IPS-15b (cell line): ENCODE measurements at regions not wholly inside any gene's neighbourhood (a gene's known extent, or its start where the extent isn't known, plus 50 kb on each side); places are given as distances from the start of the nearest gene placed in this dataset.

ENCODE experiments used
- H3K27me3 ChIP-seq: one replicate; pipeline ENCODE4 v1.6.1; 2013; ENCODE audit warnings: low read length; ENCODE audit not compliant: control insufficient read depth, insufficient read depth
- H3K36me3 ChIP-seq: one replicate; pipeline ENCODE4 v1.6.1; 2013; ENCODE audit warnings: low read length; ENCODE audit not compliant: control insufficient read depth, insufficient read depth
- H3K4me1 ChIP-seq: one replicate; pipeline ENCODE4 v1.6.1; 2013; ENCODE audit warnings: mild to moderate bottlenecking, low read length; ENCODE audit not compliant: control insufficient read depth, insufficient read depth
- H3K4me3 ChIP-seq: one replicate; pipeline ENCODE4 v1.5.1; 2013; ENCODE audit warnings: low read depth, low read length
- H3K9ac ChIP-seq: one replicate; pipeline ENCODE4 v1.6.1; 2013; ENCODE audit warnings: low read depth, mild to moderate bottlenecking, low read length
- H3K9me3 ChIP-seq: one replicate; pipeline ENCODE4 v1.6.1; 2013; ENCODE audit warnings: mild to moderate bottlenecking, low read length; ENCODE audit not compliant: control insufficient read depth, insufficient read depth

DNA sequence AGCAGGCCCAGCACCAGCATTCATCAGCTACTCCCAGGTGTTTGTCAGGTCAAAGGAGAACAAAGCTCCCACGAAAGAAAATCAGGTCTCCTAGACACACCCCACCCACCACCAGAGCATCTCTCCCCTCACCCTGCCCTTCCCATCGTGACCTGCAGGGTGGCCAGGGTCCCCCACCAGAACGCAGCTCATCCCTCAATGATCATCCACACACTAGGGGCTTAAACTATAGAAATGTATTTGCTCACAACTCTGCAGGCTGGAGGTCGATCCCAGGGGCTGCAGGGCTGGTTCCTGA, 97.4 kb downstream of the RIPK4 start:
- no peaks in the 10 kb centered on the region for H3K36me3 ChIP-seq
- H3K27me3 ChIP-seq, result no peaks in the 10 kb centered on the region

DNA sequence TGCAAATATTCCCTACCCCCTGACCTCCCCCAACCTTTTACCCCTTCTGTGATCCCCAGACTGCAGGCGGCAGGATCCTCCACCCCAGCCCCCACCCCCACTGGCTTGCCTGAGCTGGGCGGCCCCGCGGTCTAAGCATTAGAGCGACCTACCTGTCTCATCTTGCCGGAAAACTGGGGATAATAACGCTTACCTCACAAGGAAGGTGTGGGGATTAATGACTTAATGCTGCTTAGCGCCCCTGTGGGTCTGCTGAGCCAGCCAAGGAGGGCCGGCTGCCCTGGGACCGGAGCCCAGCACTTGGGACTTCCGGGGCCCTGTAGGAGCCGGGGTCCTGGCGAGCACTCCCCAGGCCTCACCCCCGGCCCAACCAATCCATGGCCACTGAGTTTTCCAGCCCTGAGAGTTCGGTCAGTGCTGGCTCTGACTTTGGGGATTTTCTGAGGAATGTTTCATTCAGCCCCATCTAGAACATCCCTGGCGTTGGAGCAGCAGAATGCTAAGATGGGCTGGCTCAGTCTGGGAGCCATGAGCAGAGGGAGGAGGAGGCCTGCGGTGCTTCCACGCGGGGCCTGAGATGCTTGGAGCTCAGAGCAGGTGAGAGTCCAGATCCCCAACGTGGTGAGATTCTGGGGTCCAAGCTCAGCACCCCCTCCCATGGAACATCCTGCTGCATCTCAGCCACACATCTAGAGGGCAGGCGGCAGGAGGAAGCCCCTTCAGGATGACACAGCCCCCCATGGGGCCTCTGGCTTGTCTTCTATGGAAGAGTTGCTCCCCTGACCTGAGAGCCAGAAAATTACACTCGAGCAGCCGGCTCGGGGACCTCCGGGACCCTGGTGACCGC, 97.9 kb downstream of the RIPK4 start:
- Histone ChIP-seq H3K9ac (no peak overlapping the region), H3K27me3 (no peaks in the 10 kb centered on the region), H3K4me3 (no peak overlapping the region), H3K4me1 (peaks cover 3% of the 10 kb centered on the region), H3K9me3 (no peaks in the 10 kb centered on the region), H3K36me3 (no peaks in the 10 kb centered on the region)

More for the DNA sequence above, 97.4 kb downstream of the RIPK4 start:
- Histone ChIP-seq H3K9ac (no peak overlapping the region), H3K4me1 (peaks cover 3% of the 10 kb centered on the region), H3K9me3 (no peaks in the 10 kb centered on the region), H3K4me3 (no peak overlapping the region)

DNA sequence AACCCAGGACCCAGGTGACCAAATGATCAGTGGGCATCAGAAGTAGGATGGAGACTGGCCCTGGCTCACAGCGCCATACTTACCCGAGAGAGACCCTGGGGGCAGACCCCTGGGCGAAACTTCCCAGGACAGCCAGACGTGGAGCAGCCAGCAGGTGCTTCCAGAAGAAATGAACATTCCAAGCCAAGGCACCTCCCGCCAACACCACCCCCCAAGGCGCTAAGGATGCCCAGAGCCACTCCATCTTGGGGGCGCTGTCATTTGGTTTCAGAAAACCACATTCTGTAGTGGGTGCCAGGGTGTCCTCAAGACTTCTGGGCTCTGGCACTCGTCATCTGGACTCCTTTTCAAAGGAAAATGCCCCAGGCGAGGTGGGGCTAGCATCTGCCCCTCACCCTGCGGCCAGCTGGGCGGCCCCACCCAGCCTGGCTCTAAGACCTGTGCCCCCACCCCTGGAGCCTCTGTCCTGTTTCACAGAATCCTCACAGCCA, 98.8 kb downstream of the RIPK4 start:
- Histone ChIP-seq H3K9ac (no peak overlapping the region), H3K36me3 (no peaks in the 10 kb centered on the region), H3K27me3 (no peaks in the 10 kb centered on the region), H3K4me3 (no peak overlapping the region), H3K9me3 (no peaks in the 10 kb centered on the region), H3K4me1 (no peaks in the 10 kb centered on the region)

DNA sequence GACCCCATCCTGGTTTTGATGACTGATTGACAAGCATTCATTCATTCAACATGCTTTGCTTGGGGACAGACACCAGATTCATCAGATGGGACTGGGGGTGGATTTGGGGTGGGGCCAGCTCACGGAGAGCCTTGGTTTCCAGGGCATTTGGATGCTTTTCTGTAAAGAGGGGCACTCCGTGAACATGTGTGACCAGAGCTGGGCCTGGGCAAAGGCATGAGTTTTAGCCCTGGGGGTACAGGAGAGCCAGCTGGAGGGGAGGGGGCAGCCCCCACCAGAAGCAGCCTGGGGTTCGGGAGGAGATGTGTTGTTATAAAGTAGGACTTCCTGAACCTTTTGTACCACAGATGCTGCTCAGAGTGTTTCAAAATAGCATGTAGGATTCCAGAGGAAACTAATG, 99.7 kb downstream of the RIPK4 start:
- no peak overlapping the region for H3K4me3 ChIP-seq
- no peak overlapping the region for H3K9ac ChIP-seq
- no peaks in the 10 kb centered on the region for H3K27me3 ChIP-seq
- no peaks in the 10 kb centered on the region for H3K36me3 ChIP-seq
- no peaks in the 10 kb centered on the region for H3K9me3 ChIP-seq
- no peaks in the 10 kb centered on the region for H3K4me1 ChIP-seq

DNA sequence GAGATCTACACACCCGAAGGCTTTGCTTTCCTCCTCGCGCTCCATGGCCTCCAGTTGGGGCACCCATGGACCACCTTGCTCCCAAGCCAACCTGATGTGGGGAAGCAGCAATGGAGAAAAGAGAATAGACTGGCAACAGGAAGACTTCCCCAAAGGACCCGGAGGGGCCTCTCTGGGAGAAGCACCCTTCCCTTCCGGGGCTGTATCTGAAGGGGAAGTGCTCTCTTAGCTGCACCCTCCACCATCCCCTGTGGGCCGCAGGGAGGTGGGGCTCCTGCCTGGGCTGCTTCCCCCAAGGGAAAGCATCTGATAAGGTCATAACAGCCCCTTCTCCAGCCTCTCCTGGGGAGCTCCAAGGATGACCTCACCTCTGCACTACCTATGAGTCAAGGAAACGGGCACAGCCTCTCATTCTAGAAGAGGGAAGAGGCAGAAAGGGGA, 100.2 kb downstream of the RIPK4 start:
- H3K9me3 ChIP-seq, result no peaks in the 10 kb centered on the region
- H3K36me3 ChIP-seq, result no peaks in the 10 kb centered on the region
- H3K4me1 ChIP-seq, result no peaks in the 10 kb centered on the region
- H3K4me3 ChIP-seq, result no peak overlapping the region
- no peaks in the 10 kb centered on the region for H3K27me3 ChIP-seq
- H3K9ac ChIP-seq, result no peak overlapping the region

DNA sequence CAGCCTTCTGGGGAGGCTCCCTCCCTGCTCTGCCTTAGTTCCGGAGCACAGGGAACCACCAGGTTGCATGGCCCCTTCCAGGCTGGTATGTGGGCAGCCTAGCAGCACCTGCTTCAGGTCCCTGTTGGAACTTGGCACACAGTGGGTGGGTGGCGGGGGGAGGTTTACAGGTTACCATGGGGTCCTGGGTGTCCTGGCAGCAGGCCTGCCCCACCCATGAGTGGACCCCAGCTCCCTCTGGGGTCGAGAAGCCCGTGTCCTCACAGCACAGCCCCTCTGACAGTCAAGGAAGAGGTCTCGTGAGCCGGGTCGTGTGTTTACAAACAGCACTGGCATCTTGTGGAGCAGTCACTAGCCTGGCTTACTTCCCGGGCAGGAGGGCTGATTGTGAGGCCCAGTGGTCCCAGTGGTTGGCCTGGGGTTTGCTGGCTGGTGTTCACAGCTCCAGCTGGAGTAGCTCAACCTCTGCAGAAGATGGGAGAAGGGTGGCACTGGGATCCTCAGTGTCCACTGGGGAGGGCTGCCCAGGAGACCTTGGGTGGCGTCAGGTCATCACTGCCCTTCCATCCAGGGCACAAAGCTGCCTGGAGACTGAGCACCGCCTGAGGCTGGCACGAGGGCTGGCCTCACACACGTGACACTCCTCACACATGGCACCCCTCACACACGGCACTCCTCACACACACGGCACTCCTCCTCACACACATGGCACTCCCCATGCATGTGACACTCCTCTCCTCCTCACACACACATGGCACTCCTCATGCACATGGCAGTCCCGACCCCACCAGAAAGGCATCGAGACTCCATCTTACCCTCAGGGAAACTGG, 100.9 kb downstream of the RIPK4 start:
- Histone ChIP-seq H3K9ac (no peak overlapping the region), H3K36me3 (no peaks in the 10 kb centered on the region), H3K4me1 (no peaks in the 10 kb centered on the region), H3K27me3 (no peaks in the 10 kb centered on the region), H3K9me3 (no peaks in the 10 kb centered on the region), H3K4me3 (no peak overlapping the region)

DNA sequence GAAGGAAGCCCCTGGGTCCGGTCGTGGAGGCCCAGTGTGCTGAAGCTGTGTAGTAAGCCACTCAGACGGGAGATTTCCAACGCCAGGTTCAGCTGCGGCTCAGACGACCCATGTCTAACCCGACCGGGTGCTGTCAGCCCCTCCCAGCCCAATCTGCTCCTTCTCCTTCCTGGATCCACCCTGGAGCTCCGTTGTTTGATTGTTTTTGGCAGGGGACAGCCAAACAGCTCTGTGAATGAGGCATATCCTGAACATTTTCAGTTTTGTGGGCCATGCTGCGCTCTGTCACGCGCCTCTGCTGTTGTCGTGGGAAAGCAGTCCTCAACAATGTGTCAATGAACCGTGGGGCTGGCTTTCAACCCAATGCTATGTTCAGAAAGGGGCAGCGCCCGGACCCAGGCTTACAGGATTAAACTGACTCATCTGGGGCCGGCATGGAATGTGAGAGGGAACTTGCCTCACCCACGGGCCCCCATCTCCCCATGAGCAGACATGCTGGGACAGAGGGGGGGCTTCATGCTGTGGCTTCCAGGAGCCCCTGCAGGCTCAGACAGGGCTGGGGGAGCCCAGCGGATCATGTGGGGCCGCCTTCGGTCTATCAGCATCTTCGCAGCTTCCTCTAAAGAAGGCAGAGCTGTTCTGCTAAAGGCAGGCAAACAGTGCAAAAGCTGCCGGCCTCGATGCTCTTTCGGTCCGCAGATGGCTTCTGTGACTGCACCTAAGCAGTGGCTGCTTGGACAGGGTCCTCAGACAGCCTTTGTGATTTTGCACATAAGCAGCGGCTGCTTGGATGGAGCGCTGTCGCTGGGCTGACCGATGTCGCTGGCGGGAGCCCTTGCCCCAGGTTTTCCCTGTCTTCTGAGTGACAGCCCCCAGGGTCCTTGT, 101.7 kb downstream of the RIPK4 start:
- no peaks in the 10 kb centered on the region for H3K4me1 ChIP-seq
- no peak overlapping the region for H3K9ac ChIP-seq
- H3K4me3 ChIP-seq, result no peak overlapping the region
- H3K27me3 ChIP-seq, result no peaks in the 10 kb centered on the region
- H3K36me3 ChIP-seq, result no peaks in the 10 kb centered on the region
- H3K9me3 ChIP-seq, result no peaks in the 10 kb centered on the region

DNA sequence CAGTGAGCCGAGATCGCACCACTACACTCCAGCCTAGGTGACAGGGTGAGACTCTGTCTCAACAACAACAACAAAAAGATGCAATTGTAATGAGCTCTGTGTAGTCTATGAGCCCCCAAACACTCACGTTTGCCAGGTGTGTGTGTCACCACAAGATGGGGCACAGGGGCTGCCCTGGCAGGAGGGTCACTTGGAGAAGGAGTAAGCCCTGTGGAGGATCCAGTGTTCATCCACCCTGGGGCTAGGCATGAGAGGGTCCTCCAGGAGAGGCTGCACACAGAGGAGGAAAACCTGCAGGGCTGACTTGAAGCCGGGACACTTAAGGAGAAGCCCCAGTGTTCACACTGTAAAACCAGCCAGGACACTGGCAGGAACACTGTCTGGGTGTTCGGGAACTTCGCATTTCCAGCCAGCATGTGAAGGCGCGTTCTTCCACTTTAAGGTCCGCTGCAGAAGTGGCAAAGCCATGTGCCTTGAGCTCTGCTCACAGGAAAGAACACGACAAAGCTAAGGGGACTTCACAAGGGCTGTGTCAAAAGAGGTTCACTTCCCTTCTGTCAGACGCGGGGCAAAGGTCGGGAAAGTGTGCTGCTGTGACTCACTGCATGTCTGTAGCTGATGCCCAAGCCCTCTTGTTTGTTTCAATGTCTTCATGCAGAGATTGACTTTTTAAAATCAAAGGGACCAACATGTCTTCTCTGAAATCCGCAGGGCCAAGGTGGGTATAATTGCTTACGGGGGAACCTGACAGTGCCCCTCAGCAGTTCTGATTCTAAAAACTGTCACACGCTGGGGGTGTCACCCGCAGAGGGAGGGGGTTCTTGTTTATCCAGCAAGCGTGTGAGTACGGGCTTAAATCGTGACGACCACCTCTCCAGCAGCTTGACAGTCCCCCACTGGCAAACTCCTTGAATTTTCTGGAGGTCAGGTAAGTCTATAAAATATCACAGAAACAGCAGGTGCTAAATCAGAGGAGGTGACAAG, 102.8 kb downstream of the RIPK4 start:
- Histone ChIP-seq H3K4me1 (no peaks in the 10 kb centered on the region), H3K9ac (no peak overlapping the region), H3K4me3 (no peak overlapping the region)

DNA sequence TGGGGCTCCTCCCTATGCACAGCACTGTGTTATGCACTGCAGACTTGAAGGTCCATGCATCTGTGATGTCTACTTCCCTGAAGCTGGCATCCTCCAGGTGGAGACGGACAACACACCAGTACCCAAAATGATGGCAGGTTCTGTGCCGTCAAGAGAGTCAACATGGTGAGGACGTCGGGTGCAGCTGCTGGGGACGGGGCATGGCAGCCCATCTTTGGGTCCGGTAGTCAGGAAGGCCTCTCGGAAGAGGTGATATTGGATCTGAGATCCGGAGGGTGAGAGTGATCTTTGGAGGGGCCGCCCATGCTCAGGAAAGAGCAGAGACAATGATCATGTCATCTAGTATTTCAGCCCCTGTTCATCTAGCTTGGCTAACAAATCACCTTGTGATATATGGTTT, 104.1 kb downstream of the RIPK4 start:
- Histone ChIP-seq H3K36me3 (no peaks in the 10 kb centered on the region), H3K4me1 (no peaks in the 10 kb centered on the region), H3K9ac (no peak overlapping the region), H3K9me3 (no peaks in the 10 kb centered on the region), H3K27me3 (no peaks in the 10 kb centered on the region), H3K4me3 (no peak overlapping the region)

More for the DNA sequence above, 102.8 kb downstream of the RIPK4 start:
- no peaks in the 10 kb centered on the region for H3K27me3 ChIP-seq
- no peaks in the 10 kb centered on the region for H3K36me3 ChIP-seq
- H3K9me3 ChIP-seq, result no peaks in the 10 kb centered on the region

DNA sequence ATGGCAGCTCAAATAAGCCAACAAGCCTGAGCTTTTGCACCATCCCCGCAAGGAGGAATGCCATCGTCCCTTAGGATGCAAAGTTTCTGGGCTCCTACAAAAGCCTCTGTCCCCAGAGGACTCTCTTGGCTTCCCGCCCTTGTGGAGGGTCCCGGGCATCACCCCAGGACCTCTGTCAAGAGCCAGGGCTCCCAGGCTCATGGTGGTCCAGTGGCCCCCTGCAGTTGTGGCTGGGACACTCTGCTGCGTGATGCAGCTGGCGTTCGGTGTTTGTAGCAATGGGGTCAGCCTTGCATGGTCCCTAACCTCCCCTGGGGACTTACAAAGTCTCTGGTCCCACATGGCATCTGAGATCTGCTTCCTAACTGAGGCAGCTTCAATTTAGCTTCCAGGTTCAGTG, 104.7 kb downstream of the RIPK4 start:
- no peaks in the 10 kb centered on the region for H3K4me1 ChIP-seq
- H3K36me3 ChIP-seq, result no peaks in the 10 kb centered on the region
- H3K9me3 ChIP-seq, result no peaks in the 10 kb centered on the region
- no peak overlapping the region for H3K9ac ChIP-seq
- no peak overlapping the region for H3K4me3 ChIP-seq
- H3K27me3 ChIP-seq, result no peaks in the 10 kb centered on the region
